NB4 (cell line): ENCODE measurements at regions not wholly inside any gene's neighbourhood (a gene's known extent, or its start where the extent isn't known, plus 50 kb on each side); places are given as distances from the start of the nearest gene placed in this dataset.
A peak's percentile ranks its signal among the peaks of the same experiment; 100 is the strongest.

ENCODE experiments used
- DNase-seq: peaks from one replicate; pipeline ENCODE4 v3.0.0; 2010; ENCODE audit warnings: low read depth
- H3K4me3 ChIP-seq: one replicate; pipeline ENCODE4 v1.5.1; 2011; ENCODE audit warnings: mild to moderate bottlenecking, low read depth, low read length, moderate library complexity
- CTCF ChIP-seq: IDR thresholded peaks from one replicate; pipeline ENCODE4 v1.5.1; 2012; ENCODE audit warnings: low read depth, low read length
- MAX ChIP-seq: IDR thresholded peaks from 2 replicates; pipeline ENCODE4 v1.6.1; 2011; ENCODE audit warnings: low read depth, low read length
- MYC ChIP-seq: IDR thresholded peaks from 2 replicates; pipeline ENCODE4 v1.6.1; 2011; ENCODE audit warnings: low read depth, low read length
- POLR2A ChIP-seq: IDR thresholded peaks from 2 replicates; pipeline ENCODE4 v1.6.1; 2011; ENCODE audit warnings: mild to moderate bottlenecking; ENCODE audit not compliant: insufficient read length; ENCODE audit errors: extremely low read depth

- no peak overlapping the region for H3K4me3 ChIP-seq
- TF ChIP-seq CTCF (no peak), POLR2A (no peak), MAX (no peak), MYC (no peak)
- DNase-seq, result peak; percentile 16
Observed at GRCh38 chr5:98700730-98701129, 72.7 kb upstream of the RGMB start.

GRCh38 chr5:98705841-98706240, 67.6 kb upstream of the RGMB start:
- H3K4me3 ChIP-seq, result no peak overlapping the region
- no peak for DNase-seq
- TF ChIP-seq CTCF, result no peak
- no peak for TF ChIP-seq MYC
- no peak for TF ChIP-seq MAX
- no peak for TF ChIP-seq POLR2A

- H3K4me3 ChIP-seq, result no peak overlapping the region
- DNase-seq, result no peak
- no peak for TF ChIP-seq POLR2A
- no peak for TF ChIP-seq CTCF
- no peak for TF ChIP-seq MAX
- no peak for TF ChIP-seq MYC
Observed at GRCh38 chr5:98709681-98710080, 63.8 kb upstream of the RGMB start.

GRCh38 chr5:98713027-98713426, 60.4 kb upstream of the RGMB start:
- TF ChIP-seq MAX, result no peak
- TF ChIP-seq POLR2A, result no peak
- TF ChIP-seq CTCF, result no peak
- no peak for TF ChIP-seq MYC
- no peak for DNase-seq
- no peak overlapping the region for H3K4me3 ChIP-seq

- DNase-seq, result no peak
- TF ChIP-seq MAX (no peak), CTCF (no peak), POLR2A (no peak), MYC (no peak)
- no peak overlapping the region for H3K4me3 ChIP-seq
Observed at GRCh38 chr5:98713856-98714255, 59.6 kb upstream of the RGMB start.
